ENCODE measurements at regions not wholly inside any gene's neighbourhood (a gene's known extent, or its start where the extent isn't known, plus 50 kb on each side); places are given as distances from the start of the nearest gene placed in this dataset.

DNA sequence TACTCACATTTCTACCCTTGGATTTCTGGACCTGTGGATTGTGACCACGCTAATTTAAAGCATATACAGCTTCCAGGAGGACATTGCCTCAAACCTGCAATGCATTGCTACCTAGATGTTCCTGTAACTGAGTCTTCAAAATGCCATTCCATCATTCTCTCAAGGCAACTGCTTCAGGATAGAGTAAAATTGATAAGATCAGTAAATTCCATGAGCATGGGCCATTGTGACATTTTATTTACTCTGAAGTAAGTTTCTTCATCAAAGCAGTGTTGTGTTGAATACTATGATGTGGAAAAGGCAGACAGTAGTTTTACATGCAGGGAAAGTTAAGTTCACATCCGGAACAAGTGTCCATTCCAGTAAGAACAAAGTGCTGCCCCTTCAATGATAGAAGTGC lies 991.0 kb downstream of the ARAP2 start:
- DNase-seq, result no peak

DNA sequence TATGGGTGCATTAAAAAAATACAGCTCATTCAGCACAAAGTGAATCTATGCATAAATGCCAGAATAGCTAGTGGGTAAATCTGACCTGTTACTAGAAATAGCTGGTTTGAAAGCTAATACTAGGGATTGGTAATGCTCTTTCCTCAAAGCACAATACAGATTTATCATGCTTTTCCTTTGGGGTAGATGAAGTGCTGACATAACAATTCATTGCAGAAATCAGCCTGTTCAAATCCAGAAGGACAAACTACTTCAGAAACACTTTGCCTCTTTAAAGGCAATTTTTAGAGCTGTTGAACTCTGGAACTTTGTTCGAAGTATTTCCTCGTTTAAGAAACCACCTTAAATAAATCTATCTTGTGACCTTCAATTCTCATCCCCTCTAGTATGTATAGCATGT lies 957.9 kb downstream of the ARAP2 start:
- DNase-seq, result no peak

- DNase-seq, result peak; percentile 1
Observed at GRCh38 chr4:35300996-35301774, 943.1 kb downstream of the ARAP2 start.

GRCh38 chr4:35315419-35315818 lies 928.9 kb downstream of the ARAP2 start:
- DNase-seq, result no peak

DNA sequence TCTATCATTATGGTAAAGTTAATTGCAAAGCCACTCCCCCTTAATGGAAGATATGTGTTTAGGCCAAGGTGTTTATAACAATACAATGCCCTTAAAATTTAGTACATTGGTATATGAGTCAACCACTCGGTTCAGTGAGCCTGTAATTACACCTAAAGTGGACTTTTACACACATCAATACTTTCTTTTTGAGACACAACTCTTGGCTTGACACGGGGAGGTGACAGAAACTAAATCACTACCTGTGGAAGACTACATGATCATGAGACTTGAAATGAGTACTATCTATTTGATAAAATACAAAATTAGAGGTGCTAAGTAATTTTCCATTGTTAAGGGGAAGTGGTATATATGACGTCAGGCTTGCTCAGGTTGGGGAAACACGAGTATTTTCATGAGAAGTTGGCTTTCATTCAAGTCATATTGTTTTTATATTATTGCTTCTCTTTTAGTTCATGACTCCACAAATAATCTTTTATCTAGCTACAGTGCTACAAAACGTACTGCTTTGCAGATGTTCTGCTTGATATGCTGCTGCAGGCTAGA lies 918.3 kb downstream of the ARAP2 start:
- no peak for DNase-seq

DNA sequence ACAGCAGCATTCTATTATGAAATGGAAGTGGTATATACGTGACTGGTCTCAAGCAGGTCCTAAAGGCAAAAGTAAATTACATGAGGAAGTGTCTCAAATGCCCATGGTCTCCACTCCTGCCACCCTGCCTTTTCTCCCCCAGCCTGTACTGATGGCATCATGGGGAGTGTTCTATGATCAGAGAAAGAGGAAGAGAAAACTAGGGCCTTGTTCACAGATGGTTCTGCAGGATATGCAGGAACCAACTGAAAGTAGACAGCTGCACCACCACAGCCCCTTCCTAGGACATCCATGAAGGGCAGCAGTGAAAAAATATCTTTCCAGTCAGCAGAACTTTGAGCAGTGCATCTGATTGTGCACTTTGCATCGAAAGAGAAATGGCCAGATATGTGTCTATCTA lies 901.5 kb downstream of the ARAP2 start:
- no peak for DNase-seq

- no peak for DNase-seq
Observed at GRCh38 chr4:35347276-35347675, 897.0 kb downstream of the ARAP2 start.

- DNase-seq, result no peak
Observed at GRCh38 chr4:35358001-35358584, 886.2 kb downstream of the ARAP2 start.

GRCh38 chr4:35364321-35364870 lies 879.9 kb downstream of the ARAP2 start:
- DNase-seq, result no peak

DNA sequence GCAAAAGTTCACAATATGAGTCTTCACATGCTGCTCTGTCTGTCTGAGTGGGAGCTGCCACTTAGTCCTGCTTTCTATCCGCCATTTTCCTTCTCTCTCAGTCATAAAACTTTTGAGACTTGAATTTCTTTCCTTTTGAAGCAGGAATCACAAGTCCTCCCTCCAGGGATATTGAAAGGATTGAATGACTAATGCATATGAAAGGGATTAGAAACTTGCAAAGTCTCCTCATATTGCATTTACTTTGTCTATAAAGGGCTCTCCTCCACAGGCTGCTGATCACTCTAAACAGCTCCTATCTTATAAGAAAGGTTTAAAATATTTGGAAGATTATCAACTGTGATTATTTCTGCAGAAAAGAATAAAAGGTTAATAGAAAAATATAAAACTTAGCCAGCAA lies 879.1 kb downstream of the ARAP2 start:
- DNase-seq, result no peak

GRCh38 chr4:35399912-35400311 lies 844.4 kb downstream of the ARAP2 start:
- no peak for DNase-seq

DNA sequence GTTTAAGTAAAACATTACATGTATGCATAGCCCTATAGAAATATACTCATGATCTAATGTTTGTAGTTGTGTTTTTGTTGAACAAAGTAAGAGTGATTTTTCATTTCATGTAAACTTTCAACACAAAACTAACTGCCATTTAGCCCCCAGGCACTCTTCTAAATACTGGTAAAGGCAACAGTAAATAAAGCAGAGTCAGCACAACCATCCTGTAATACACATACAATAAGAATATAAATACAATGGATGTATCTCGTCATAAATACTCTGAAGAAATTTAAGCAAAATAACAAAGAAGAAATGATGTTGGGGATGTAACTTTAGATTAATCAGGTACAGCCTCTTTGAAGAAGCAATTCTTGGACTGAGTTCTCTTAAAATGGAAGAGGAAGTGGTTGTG lies 821.2 kb downstream of the ARAP2 start:
- no peak for DNase-seq

GRCh38 chr4:35447474-35447873 lies 796.8 kb downstream of the ARAP2 start:
- no peak for DNase-seq

- no peak for DNase-seq
Observed at GRCh38 chr4:35459045-35459444, 785.3 kb downstream of the ARAP2 start.

GRCh38 chr4:35461931-35462659 lies 782.2 kb downstream of the ARAP2 start:
- DNase-seq, result peak; percentile 59

- peak; percentile 68 for DNase-seq
Observed at GRCh38 chr4:35463251-35463952, 780.9 kb downstream of the ARAP2 start.

DNA sequence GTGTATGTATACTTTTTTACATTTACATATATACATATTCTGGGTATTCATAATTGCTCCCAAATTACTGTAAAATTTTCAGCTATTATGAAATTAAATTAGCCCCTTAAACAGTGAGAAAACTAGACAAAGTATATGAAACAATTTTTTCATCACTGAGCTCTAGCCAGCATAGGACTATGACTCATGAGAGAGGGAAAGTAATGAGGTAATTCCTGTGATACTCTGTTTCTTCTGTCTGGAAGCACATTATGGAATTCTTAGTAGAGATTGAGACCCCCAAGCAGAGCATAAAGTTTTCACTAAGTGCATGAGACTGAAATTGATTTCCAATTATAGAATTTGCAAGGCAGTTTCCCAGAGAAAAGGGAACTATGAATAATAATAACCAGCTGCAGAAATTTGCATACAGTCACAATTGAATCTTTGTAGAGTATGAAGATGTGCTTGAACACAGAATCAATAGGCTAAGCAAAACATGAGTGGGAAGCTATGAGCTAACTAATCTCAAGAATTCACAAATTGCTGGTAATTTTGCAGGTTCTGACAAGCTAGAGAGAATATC lies 779.3 kb downstream of the ARAP2 start:
- no peak for DNase-seq

DNA sequence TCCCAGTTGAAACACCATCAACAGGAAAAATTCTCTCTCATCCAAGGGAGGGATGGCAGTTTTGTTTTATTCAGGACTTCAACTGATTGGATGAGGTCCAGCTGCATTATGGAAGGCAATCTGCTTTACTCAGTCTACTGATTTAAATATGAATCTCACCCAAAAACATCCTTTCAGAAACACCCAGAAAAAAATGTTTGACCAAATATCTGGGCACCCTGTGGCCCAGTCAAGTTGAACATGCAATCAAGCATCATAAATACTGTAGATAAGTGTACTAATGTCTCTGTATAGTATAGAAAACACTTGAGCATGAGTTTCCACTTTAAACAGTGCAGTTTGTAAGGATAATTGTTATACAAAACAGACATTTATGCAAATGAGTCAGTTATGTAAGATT lies 753.2 kb downstream of the ARAP2 start:
- no peak for DNase-seq

DNA sequence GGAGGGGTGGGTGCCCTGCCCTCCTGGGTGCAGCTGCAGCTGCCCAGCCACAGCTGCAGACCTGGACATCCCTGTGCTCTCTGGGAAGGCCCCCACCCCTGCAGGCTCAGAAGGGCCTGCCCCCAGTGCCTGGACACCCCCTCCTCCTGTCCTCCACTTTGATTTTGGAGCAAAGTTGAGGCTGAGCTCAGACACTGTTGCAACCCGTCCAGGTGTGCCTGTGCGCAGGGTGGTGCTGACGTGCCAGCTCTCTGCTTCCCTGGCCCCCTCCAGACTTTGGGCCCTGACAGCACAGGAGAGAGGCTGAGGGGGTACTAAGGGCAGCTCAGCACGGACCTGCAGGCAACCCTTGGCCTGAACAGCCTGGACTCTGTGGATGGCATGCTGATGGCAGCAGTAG lies 750.3 kb downstream of the ARAP2 start:
- no peak for DNase-seq

GRCh38 chr4:35494955-35495354 lies 749.4 kb downstream of the ARAP2 start:
- no peak for DNase-seq

DNA sequence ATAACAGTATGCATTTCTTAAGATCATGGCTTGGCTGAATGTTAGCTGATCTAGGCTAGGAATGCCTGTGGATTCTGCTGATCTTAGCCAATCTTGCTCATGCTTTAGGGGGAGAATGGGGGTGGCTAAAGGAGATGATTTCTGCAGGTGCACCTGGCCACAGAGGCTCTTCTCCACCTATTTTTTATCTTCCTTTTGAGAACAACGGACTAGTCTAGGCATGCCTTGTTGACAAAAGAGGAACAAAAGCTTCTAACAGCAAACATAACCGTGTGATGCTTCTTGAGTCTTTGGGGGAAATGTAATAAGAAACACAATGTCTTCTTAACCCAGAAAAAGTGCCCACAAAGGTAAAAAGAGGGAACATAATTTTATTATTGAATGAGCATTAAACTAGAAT lies 743.5 kb downstream of the ARAP2 start:
- no peak for DNase-seq

DNA sequence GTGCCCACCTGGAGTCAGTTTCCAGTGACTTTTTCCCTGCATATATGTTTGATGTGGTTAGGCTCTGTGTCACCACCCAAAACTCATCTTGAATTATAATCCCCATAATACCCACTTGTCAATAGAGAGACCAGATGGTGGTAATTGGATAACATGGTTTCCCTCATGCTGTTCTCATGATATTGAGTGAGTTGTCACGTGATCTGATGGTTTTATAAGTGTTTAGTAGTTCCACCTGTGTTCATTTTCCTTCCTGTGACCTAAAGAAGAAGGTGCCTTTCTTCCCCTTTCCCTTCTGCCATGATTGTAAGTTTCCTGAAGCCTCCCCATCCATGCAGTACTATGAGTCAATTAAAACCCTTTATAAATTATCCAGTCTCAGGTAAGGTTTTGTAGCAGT lies 740.9 kb downstream of the ARAP2 start:
- DNase-seq, result peak; percentile 74

DNA sequence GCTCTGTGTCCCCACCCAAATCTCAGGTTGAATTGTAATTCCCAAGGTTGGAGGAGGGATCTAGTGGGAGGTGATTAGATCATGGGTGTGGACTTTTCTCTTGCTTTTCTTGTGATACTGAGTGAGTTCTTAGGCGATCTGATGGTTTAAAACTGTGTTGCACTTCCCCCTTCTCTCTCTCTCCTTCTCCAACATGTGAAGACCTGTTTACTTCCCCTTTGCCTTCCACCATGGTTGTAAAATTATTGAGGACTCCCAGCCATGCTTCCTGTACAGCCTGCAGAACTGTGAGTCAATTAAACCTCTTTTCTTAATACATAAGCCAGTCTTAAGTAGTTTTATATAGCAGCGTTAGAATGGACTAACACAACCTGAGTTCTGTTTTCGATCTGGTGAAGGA lies 738.2 kb downstream of the ARAP2 start:
- no peak for DNase-seq
